Activated CD4-positive, alpha-beta T cell treated with anti-CD3 and anti-CD28 coated beads, Interleukin-2, amount 50 U/mL, for 16 hours (primary cell): ENCODE measurements at regions not wholly inside any gene's neighbourhood (a gene's known extent, or its start where the extent isn't known, plus 50 kb on each side); places are given as distances from the start of the nearest gene placed in this dataset.

ENCODE experiments used
- DNase-seq: peaks from one replicate; pipeline ENCODE4 v3.0.0-alpha.2; 2020

GRCh38 chr4:37737466-37737865 lies 51.3 kb upstream of the RELL1 start:
- DNase-seq, result no peak
